ENCODE measurements at regions not wholly inside any gene's neighbourhood (a gene's known extent, or its start where the extent isn't known, plus 50 kb on each side); places are given as distances from the start of the nearest gene placed in this dataset.
A peak's percentile ranks its signal among the peaks of the same experiment; 100 is the strongest.
"Not testable (repeated sequence)": the region's sequence is repeated elsewhere in the genome, so short reads cannot be mapped to it uniquely, and the experiment has no call there.

GRCh38 chr10:95137990-95138625 is 55.9 kb upstream of the ACSM6 start:
- not testable (repeated sequence) for H3K27ac ChIP-seq; H3K36me3 ChIP-seq; H3K27me3 ChIP-seq; H3K4me3 ChIP-seq; DNase-seq; H3K9me3 ChIP-seq (replicated peaks); H3K4me1 ChIP-seq

GRCh38 chr10:95134490-95134889 is 59.5 kb upstream of the ACSM6 start:
- Histone ChIP-seq H3K27me3 (no peaks in the 10 kb centered on the region), H3K4me3 (no peak overlapping the region), H3K36me3 (no peaks in the 10 kb centered on the region), H3K9me3 (replicated peaks) (no peaks in the 10 kb centered on the region), H3K27ac (no peak overlapping the region), H3K4me1 (peaks cover 3% of the 10 kb centered on the region; the same call in 1 of the 2 replicates)
- DNase-seq: no peak

- H3K4me1 ChIP-seq: peaks cover 3% of the 10 kb centered on the region; the same call in 1 of the 2 replicates
- DNase-seq: peak in 1 of 2 experiments; percentile 25
- no peak overlapping the region for H3K27ac ChIP-seq
- H3K4me3 ChIP-seq: no peak overlapping the region
- H3K9me3 ChIP-seq (replicated peaks): no peaks in the 10 kb centered on the region
- H3K36me3 ChIP-seq: no peaks in the 10 kb centered on the region
- no peaks in the 10 kb centered on the region for H3K27me3 ChIP-seq
These were observed 60.0 kb upstream of the ACSM6 start for GRCh38 chr10:95133997-95134396.

- H3K4me1 ChIP-seq: peaks cover 3% of the 10 kb centered on the region; the same call in 1 of the 2 replicates
- no peak overlapping the region for H3K27ac ChIP-seq
- H3K9me3 ChIP-seq (replicated peaks): no peaks in the 10 kb centered on the region
- H3K27me3 ChIP-seq: no peaks in the 10 kb centered on the region
- H3K4me3 ChIP-seq: no peak overlapping the region
- peak; percentile 74 to 92 for DNase-seq
- no peaks in the 10 kb centered on the region for H3K36me3 ChIP-seq
These were observed 60.9 kb upstream of the ACSM6 start for GRCh38 chr10:95133016-95133752.

GRCh38 chr10:95130429-95130828 is 61.1 kb upstream of the CYP2C8 start:
- not testable (repeated sequence) for H3K9me3 ChIP-seq (replicated peaks); DNase-seq; H3K4me3 ChIP-seq; H3K27me3 ChIP-seq; H3K27ac ChIP-seq; H3K36me3 ChIP-seq; H3K4me1 ChIP-seq

- DNase-seq: no peak
- Histone ChIP-seq H3K36me3 (no peaks in the 10 kb centered on the region), H3K27me3 (no peaks in the 10 kb centered on the region), H3K9me3 (replicated peaks) (no peaks in the 10 kb centered on the region), H3K27ac (no peak overlapping the region), H3K4me3 (no peak overlapping the region), H3K4me1 (no peaks in the 10 kb centered on the region)
These were observed 56.3 kb upstream of the CYP2C8 start for GRCh38 chr10:95125582-95125981.

GRCh38 chr10:95122736-95123135 is 53.4 kb upstream of the CYP2C8 start:
- Histone ChIP-seq H3K27ac (no peak overlapping the region), H3K36me3 (no peaks in the 10 kb centered on the region), H3K4me1 (no peaks in the 10 kb centered on the region), H3K27me3 (no peaks in the 10 kb centered on the region), H3K4me3 (no peak overlapping the region), H3K9me3 (replicated peaks) (no peaks in the 10 kb centered on the region)
- no peak for DNase-seq

- no peaks in the 10 kb centered on the region for H3K9me3 ChIP-seq (replicated peaks)
- H3K27ac ChIP-seq: no peak overlapping the region
- no peak overlapping the region for H3K4me3 ChIP-seq
- H3K36me3 ChIP-seq: no peaks in the 10 kb centered on the region
- H3K4me1 ChIP-seq: no peaks in the 10 kb centered on the region
- DNase-seq: peak; percentile 10 to 25
- H3K27me3 ChIP-seq: no peaks in the 10 kb centered on the region
These were observed 52.6 kb upstream of the CYP2C8 start for GRCh38 chr10:95121904-95122303.
